ENCODE measurements at regions not wholly inside any gene's neighbourhood (a gene's known extent, or its start where the extent isn't known, plus 50 kb on each side); places are given as distances from the start of the nearest gene placed in this dataset.
A peak's percentile ranks its signal among the peaks of the same experiment; 100 is the strongest.

DNA sequence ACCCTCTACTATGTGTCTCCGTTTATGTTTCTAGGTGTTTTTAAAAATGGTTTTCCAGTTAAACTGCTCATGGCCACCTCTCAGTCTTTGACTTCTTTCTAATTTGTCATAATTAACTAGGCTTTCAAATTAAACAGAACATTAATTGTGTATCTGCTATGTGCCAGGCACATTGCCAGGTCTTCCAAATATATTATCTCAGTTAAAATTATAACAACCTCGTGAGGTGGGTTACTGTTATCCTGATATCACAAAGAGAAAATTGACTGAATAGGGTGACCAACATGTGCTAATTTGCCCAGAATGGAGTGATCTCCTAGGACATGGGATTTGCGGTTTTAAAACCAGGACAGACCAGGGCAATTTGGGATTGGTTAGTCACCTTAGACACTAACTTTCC, 222.4 kb upstream of the TLE3 start:
- Histone ChIP-seq H3K4me3 (ENCODE audit: severe bottlenecking) (no peak overlapping the region), H3K27me3 (ENCODE audit: insufficient read depth, poor library complexity, severe bottlenecking) (no peaks in the 10 kb centered on the region), H3K9me3 (ENCODE audit: severe bottlenecking) (no peaks in the 10 kb centered on the region), H3K36me3 (ENCODE audit: low read depth) (no peaks in the 10 kb centered on the region), H3K27ac (ENCODE audit: poor library complexity, severe bottlenecking) (peak overlapping the region; percentile 45), H3K4me1 (ENCODE audit: insufficient read depth, poor library complexity, severe bottlenecking) (peaks cover 40% of the 10 kb centered on the region)
- TF ChIP-seq, protein P1, sequence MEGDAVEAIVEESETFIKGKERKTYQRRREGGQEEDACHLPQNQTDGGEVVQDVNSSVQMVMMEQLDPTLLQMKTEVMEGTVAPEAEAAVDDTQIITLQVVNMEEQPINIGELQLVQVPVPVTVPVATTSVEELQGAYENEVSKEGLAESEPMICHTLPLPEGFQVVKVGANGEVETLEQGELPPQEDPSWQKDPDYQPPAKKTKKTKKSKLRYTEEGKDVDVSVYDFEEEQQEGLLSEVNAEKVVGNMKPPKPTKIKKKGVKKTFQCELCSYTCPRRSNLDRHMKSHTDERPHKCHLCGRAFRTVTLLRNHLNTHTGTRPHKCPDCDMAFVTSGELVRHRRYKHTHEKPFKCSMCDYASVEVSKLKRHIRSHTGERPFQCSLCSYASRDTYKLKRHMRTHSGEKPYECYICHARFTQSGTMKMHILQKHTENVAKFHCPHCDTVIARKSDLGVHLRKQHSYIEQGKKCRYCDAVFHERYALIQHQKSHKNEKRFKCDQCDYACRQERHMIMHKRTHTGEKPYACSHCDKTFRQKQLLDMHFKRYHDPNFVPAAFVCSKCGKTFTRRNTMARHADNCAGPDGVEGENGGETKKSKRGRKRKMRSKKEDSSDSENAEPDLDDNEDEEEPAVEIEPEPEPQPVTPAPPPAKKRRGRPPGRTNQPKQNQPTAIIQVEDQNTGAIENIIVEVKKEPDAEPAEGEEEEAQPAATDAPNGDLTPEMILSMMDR (IDR thresholded peaks at IDR 0.05; ENCODE audit: poor library complexity, severe bottlenecking): no peak
- DNase-seq (ENCODE audit: low spot score) (no peak), ATAC-seq (ENCODE audit: low read depth) (no peak)

DNA sequence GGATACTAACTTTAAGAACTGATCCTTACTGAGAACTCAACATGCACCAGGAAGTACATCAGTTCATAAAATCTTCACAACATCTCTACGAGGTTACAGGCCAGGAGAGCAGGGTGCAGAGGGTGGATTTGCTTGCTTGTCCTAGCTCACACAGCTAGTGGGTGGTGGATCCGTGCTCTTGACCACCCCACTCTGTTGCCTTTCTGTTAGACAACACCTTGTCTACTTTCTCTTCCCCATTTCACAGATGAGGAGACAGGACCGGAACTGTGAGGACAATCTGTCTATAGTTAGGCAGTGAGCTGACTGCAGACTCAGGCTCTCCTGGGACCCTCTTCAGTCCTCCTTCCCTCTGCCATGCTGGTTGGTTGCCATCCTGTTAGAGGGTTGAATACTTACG, 221.7 kb upstream of the TLE3 start:
- Histone ChIP-seq H3K4me1 (ENCODE audit: insufficient read depth, poor library complexity, severe bottlenecking) (peaks cover 36% of the 10 kb centered on the region), H3K27me3 (ENCODE audit: insufficient read depth, poor library complexity, severe bottlenecking) (no peaks in the 10 kb centered on the region), H3K9me3 (ENCODE audit: severe bottlenecking) (no peaks in the 10 kb centered on the region), H3K27ac (ENCODE audit: poor library complexity, severe bottlenecking) (peak overlapping the region; percentile 45), H3K4me3 (ENCODE audit: severe bottlenecking) (no peak overlapping the region), H3K36me3 (ENCODE audit: low read depth) (no peaks in the 10 kb centered on the region)
- DNase-seq (ENCODE audit: low spot score) (no peak), ATAC-seq (ENCODE audit: low read depth) (no peak)
- TF ChIP-seq, protein P1 (IDR thresholded peaks at IDR 0.05; ENCODE audit: poor library complexity, severe bottlenecking): no peak

DNA sequence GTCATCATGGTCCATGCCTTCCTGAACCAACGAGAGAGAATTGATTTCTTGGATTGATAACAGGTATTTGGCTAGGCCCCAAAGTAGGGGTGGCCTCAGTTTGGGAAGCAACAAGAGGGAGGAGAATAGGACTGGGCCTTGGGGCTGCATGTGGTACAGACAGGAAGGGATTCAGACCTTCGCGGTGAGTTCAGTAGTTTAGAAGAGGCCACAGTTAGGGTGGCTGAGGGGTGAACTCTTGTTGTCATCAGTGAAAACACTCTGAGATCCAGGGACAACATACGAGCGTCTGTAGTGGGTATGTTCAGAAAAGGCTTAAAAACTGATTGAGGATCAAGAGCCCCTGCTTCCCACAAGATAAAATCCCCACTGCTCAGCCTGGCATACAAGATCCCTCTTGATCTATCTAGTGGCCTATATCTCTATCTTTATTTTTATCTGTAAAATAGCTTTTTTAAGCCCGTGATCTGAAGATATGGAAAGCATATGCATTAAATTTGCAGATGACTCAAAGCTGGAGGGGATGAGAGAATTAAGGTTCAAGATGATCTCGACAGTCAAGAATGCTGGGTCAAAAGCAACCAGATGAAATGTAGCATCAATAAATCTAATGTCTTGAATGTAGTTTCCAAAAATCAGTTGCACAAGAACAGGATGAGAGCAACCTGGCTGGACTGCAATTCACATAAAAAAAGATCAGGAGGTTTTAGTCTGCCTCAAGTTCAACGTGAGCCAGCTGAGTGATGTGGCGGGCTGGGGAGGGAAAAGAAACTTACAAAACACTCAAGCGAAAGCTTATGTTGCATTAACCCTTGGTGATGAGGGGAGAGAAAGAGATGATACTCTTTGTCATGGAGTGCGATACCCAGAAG, 221.1 kb upstream of the TLE3 start:
- Histone ChIP-seq H3K27ac (ENCODE audit: poor library complexity, severe bottlenecking) (peak overlapping the region; percentile 45), H3K4me3 (ENCODE audit: severe bottlenecking) (no peak overlapping the region), H3K4me1 (ENCODE audit: insufficient read depth, poor library complexity, severe bottlenecking) (peaks cover 30% of the 10 kb centered on the region), H3K9me3 (ENCODE audit: severe bottlenecking) (no peaks in the 10 kb centered on the region), H3K36me3 (ENCODE audit: low read depth) (no peaks in the 10 kb centered on the region), H3K27me3 (ENCODE audit: insufficient read depth, poor library complexity, severe bottlenecking) (no peaks in the 10 kb centered on the region)
- TF ChIP-seq, protein P1 (IDR thresholded peaks at IDR 0.05; ENCODE audit: poor library complexity, severe bottlenecking): no peak
- no peak for DNase-seq (ENCODE audit: low spot score)
- peak; percentile 67 for ATAC-seq (ENCODE audit: low read depth)

DNA sequence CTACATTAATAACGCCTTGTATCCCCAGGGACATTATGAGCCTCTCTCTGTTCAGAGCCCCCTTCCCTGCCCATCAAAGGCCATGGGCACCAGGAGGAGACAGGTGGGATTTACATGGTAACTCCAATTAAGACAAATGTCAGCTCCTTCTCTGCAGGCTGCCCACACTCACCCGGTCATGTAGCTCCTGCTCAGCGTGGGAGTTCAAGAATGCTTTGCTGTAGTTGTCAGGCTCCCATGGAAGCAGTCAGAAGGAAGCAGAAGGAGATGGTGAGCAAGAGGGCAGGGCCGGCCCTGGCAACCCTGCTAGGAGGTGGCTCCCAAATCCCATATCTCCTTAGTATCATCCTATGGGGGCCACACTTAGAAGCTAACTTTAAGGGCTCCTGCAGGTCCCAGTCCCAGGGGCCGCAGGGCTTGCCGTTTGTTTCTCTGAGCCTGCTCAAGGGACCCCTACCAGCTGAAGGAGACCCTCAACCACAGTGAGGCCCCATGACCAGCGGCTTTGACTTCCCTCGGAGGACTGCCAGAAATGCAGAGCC, 218.4 kb upstream of the TLE3 start:
- DNase-seq (ENCODE audit: low spot score): no peak
- peaks cover 16% of the 10 kb centered on the region for H3K4me1 ChIP-seq (ENCODE audit: insufficient read depth, poor library complexity, severe bottlenecking)
- no peaks in the 10 kb centered on the region for H3K36me3 ChIP-seq (ENCODE audit: low read depth)
- H3K27ac ChIP-seq (ENCODE audit: poor library complexity, severe bottlenecking): no peak overlapping the region
- no peaks in the 10 kb centered on the region for H3K27me3 ChIP-seq (ENCODE audit: insufficient read depth, poor library complexity, severe bottlenecking)
- ATAC-seq (ENCODE audit: low read depth): no peak
- H3K4me3 ChIP-seq (ENCODE audit: severe bottlenecking): no peak overlapping the region
- TF ChIP-seq, protein P1 (IDR thresholded peaks at IDR 0.05; ENCODE audit: poor library complexity, severe bottlenecking): no peak
- no peaks in the 10 kb centered on the region for H3K9me3 ChIP-seq (ENCODE audit: severe bottlenecking)

DNA sequence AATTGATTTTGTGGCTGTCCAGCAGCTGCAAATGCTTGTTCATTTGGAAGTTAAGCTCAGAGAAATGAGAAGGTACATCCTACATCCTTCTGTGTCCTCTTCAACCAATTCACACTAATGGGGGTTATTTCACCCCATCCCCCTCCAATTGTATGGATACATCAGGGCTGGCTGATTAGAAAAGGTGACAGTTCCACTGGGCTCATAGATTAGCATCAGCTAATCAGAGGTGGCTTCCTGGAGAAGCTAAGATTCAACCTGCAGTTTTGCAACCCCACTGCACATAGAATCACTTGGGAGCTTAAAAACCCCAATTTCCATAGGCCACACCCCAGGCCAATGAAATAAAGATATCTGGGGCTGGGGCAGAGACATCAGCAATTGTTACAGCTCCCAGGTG, 217.7 kb upstream of the TLE3 start:
- Histone ChIP-seq H3K36me3 (ENCODE audit: low read depth) (no peaks in the 10 kb centered on the region), H3K4me3 (ENCODE audit: severe bottlenecking) (no peak overlapping the region), H3K4me1 (ENCODE audit: insufficient read depth, poor library complexity, severe bottlenecking) (peaks cover 16% of the 10 kb centered on the region), H3K27me3 (ENCODE audit: insufficient read depth, poor library complexity, severe bottlenecking) (no peaks in the 10 kb centered on the region), H3K27ac (ENCODE audit: poor library complexity, severe bottlenecking) (no peak overlapping the region), H3K9me3 (ENCODE audit: severe bottlenecking) (no peaks in the 10 kb centered on the region)
- ATAC-seq (ENCODE audit: low read depth) (no peak), DNase-seq (ENCODE audit: low spot score) (no peak)
- TF ChIP-seq, protein P1 (IDR thresholded peaks at IDR 0.05; ENCODE audit: poor library complexity, severe bottlenecking): no peak
